ENCODE measurements at regions not wholly inside any gene's neighbourhood (a gene's known extent, or its start where the extent isn't known, plus 50 kb on each side); places are given as distances from the start of the nearest gene placed in this dataset.
A peak's percentile ranks its signal among the peaks of the same experiment; 100 is the strongest.
"Not testable (repeated sequence)": the region's sequence is repeated elsewhere in the genome, so short reads cannot be mapped to it uniquely, and the experiment has no call there.

GRCh38 chr4:118586357-118586790 is 98.8 kb upstream of the METTL14 start:
- no peak for DNase-seq (ENCODE audit: low read depth in 1 of 2, low spot score in 1 of 2)

GRCh38 chr4:118587116-118587831 is 97.9 kb upstream of the METTL14 start:
- DNase-seq (ENCODE audit: low read depth in 1 of 2, low spot score in 1 of 2) = no peak

- no peak for DNase-seq (ENCODE audit: low read depth in 1 of 2, low spot score in 1 of 2)
Measured at GRCh38 chr4:118587946-118588345, 97.2 kb upstream of the METTL14 start.

GRCh38 chr4:118589471-118590055 is 95.6 kb upstream of the METTL14 start:
- no peak for DNase-seq (ENCODE audit: low read depth in 1 of 2, low spot score in 1 of 2)

GRCh38 chr4:118591339-118592046 is 93.7 kb upstream of the METTL14 start:
- DNase-seq (ENCODE audit: low read depth in 1 of 2, low spot score in 1 of 2) = peak; percentile 96 to 98

GRCh38 chr4:118592289-118592688 is 92.9 kb upstream of the METTL14 start:
- not testable (repeated sequence) for DNase-seq (ENCODE audit: low read depth in 1 of 2, low spot score in 1 of 2)

GRCh38 chr4:118595883-118596282 is 89.3 kb upstream of the METTL14 start:
- DNase-seq (ENCODE audit: low read depth in 1 of 2, low spot score in 1 of 2) = not testable (repeated sequence)

GRCh38 chr4:118625097-118625496 is 60.1 kb upstream of the METTL14 start:
- DNase-seq (ENCODE audit: low read depth in 1 of 2, low spot score in 1 of 2) = not testable (repeated sequence)

GRCh38 chr4:118629697-118630096 is 55.5 kb upstream of the METTL14 start:
- DNase-seq (ENCODE audit: low read depth in 1 of 2, low spot score in 1 of 2) = not testable (repeated sequence)

- not testable (repeated sequence) for DNase-seq (ENCODE audit: low read depth in 1 of 2, low spot score in 1 of 2)
Measured at GRCh38 chr4:118630897-118631296, 54.3 kb upstream of the METTL14 start.

- not testable (repeated sequence) for DNase-seq (ENCODE audit: low read depth in 1 of 2, low spot score in 1 of 2)
Measured at GRCh38 chr4:118631321-118632050, 53.7 kb upstream of the METTL14 start.

- DNase-seq (ENCODE audit: low read depth in 1 of 2, low spot score in 1 of 2) = not testable (repeated sequence)
Measured at GRCh38 chr4:118633476-118633875, 51.7 kb upstream of the METTL14 start.

- DNase-seq (ENCODE audit: low read depth in 1 of 2, low spot score in 1 of 2) = not testable (repeated sequence)
Measured at GRCh38 chr4:118634126-118634875, 50.9 kb upstream of the METTL14 start.

All from activated CD4-positive, alpha-beta T cell treated with anti-CD3 and anti-CD28 coated beads, Interleukin-2, amount 50 U/mL, for 24 hours (primary cell).